Thyroid gland (tissue), 4 donors: ENCODE measurements at regions not wholly inside any gene's neighbourhood (a gene's known extent, or its start where the extent isn't known, plus 50 kb on each side); places are given as distances from the start of the nearest gene placed in this dataset.
"Not testable (repeated sequence)": the region's sequence is repeated elsewhere in the genome, so short reads cannot be mapped to it uniquely, and the experiment has no call there.

ENCODE experiments used
- DNase-seq, 2 donors: peaks; one replicate each; pipeline ENCODE4 v3.0.0-alpha.2; 2019
- H3K27ac ChIP-seq, 3 donors: fragments of 200-600 bp; sonication (generic); 1 replicate in 2 of 3; 2 replicates in 1 of 3; pipeline ENCODE4 v1.5.1; 2016 to 2019; ENCODE audit warnings: mild to moderate bottlenecking in 1 of 3, moderate library complexity in 1 of 3
- H3K27me3 ChIP-seq: fragments of 200-600 bp; sonication (generic); one replicate; pipeline ENCODE4 v1.5.1; 2019
- H3K36me3 ChIP-seq, 2 donors: fragments of 200-600 bp; sonication (generic); one replicate each; pipeline ENCODE4 v1.5.1; 2016 to 2019
- H3K4me1 ChIP-seq, 2 donors: fragments of 200-600 bp; sonication (generic); one replicate each; pipeline ENCODE4 v1.5.1; 2017 to 2019
- H3K4me3 ChIP-seq, 3 donors: fragments of 200-600 bp; sonication (generic); replicated peaks in 1 of 3; 1 replicate in 2 of 3; 2 replicates in 1 of 3; pipeline ENCODE4 v1.5.1; 2016; ENCODE audit warnings: mild to moderate bottlenecking in 1 of 3
- H3K9me3 ChIP-seq: fragments of 200-600 bp; sonication (generic); one replicate; pipeline ENCODE4 v1.5.1; 2017
- CTCF ChIP-seq, 6 experiments: fragments of 200-600 bp in 3 of 6; fragments of 450-650 bp in 3 of 6; sonication (generic) in 3 of 6; IDR thresholded peaks; one replicate each; pipeline ENCODE4 v1.5.1; 2016 to 2019; ENCODE audit warnings: antibody characterized with exemption in 6 of 6, mild to moderate bottlenecking in 2 of 6, inconsistent platforms in 1 of 6, moderate library complexity in 1 of 6
- POLR2A ChIP-seq, 2 donors: fragments of 450-650 bp; IDR thresholded peaks; one replicate each; pipeline ENCODE4 v1.6.1; 2017; ENCODE audit warnings: antibody characterized with exemption in 2 of 2, mild to moderate bottlenecking in 2 of 2, moderate library complexity in 1 of 2
- WGBS, 2 donors: methylation state at CpG; one replicate each; pipeline ENCODE4 v1.1.5; 2017; 5-methylcytosine and 5-hydroxymethylcytosine counted together
- intact Hi-C: fragments of 100-400 bp; cut with DNase I; formaldehyde crosslinking; loops from one replicate; pipeline ENCODE4 v1.15.1; 2023

DNA sequence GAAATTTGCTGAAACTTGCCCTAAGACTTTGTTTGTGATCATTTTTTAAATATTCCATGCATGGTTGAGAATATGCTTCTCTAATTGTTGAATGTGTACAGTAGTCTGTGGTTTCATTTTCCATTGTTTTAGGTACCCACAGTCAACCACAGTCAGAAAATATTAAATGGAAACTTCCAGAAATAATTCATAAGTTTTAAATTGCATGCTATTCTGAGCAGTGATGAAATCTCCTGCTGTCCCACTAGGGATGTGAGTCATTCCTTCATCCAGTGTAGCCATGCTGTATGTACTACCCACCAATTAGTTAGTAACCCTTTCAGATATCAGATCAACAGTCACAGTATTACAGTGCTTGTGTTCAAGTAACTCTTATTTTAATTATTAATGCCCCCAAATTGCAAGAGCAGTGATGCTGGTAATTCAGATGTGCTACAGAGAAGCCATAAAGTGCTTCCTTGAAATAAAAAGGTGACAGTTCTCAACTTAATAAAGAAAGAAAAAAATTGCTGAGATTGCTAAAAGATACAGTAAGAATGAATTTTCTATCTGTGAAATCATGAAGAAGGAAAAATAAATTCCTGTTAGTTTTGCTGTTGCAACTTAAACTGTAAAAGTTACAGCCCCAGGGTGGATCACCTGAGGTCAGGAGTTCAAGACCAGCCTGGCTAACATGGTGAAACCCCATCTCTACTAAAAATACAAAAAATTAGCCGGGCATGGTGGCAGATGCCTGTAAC is 79.9 kb upstream of the FBXL17 start:
- no peak for TF ChIP-seq CTCF (IDR thresholded peaks at IDR 0.05)
- no peak for TF ChIP-seq POLR2A (IDR thresholded peaks at IDR 0.05)
- Histone ChIP-seq H3K36me3 (no peaks in the 10 kb centered on the region), H3K27me3 (no peaks in the 10 kb centered on the region), H3K9me3 (no peaks in the 10 kb centered on the region), H3K27ac (no peak overlapping the region), H3K4me1 (no peaks in the 10 kb centered on the region), H3K4me3 (no peak overlapping the region)
- WGBS, 2 donors, result 71 to 82% methylated on average over 1 of the region's 1 CpG
- no peak for DNase-seq
- intact Hi-C loops, result no loop called here

GRCh38 chr5:108459769-108460168 is 77.9 kb upstream of the FBXL17 start:
- H3K4me3 ChIP-seq, result no peak overlapping the region
- intact Hi-C loops, result no loop called here
- WGBS, 2 donors, result 64 to 65% methylated on average over 2 of the region's 2 CpGs
- no peak overlapping the region for H3K27ac ChIP-seq
- DNase-seq, result no peak
- no peak for TF ChIP-seq CTCF (IDR thresholded peaks at IDR 0.05)
- TF ChIP-seq POLR2A (IDR thresholded peaks at IDR 0.05), result no peak
- no peaks in the 10 kb centered on the region for H3K9me3 ChIP-seq
- no peaks in the 10 kb centered on the region for H3K4me1 ChIP-seq
- H3K27me3 ChIP-seq, result no peaks in the 10 kb centered on the region
- H3K36me3 ChIP-seq, result no peaks in the 10 kb centered on the region

GRCh38 chr5:108451269-108451668 is 69.4 kb upstream of the FBXL17 start:
- H3K27ac ChIP-seq, result no peak overlapping the region
- intact Hi-C loops, result no loop called here
- DNase-seq, result no peak
- H3K9me3 ChIP-seq, result no peaks in the 10 kb centered on the region
- no peaks in the 10 kb centered on the region for H3K36me3 ChIP-seq
- no peaks in the 10 kb centered on the region for H3K4me1 ChIP-seq
- H3K27me3 ChIP-seq, result no peaks in the 10 kb centered on the region
- TF ChIP-seq CTCF (IDR thresholded peaks at IDR 0.05) (no peak), POLR2A (IDR thresholded peaks at IDR 0.05) (no peak)
- no peak overlapping the region for H3K4me3 ChIP-seq

DNA sequence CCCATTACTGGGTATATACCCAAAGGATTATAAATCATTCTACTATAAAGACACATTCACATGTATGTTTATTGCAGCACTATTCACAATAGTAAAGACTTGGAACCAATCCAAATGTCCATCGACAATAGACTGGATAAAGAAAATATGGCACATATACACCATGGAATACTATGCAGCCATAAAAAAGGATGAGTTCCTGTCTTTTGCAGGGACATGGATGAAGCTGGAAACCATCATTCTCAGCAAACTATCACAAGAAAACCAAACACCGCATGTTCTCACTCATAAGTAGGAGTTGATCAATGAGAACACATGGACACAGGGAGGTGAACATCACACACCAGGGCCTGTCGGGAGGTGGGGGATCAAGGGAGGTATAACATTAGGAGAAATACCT is 62.2 kb upstream of the FBXL17 start:
- H3K4me1 ChIP-seq, H3K27me3 ChIP-seq, DNase-seq, H3K4me3 ChIP-seq, intact Hi-C loops, H3K36me3 ChIP-seq, H3K9me3 ChIP-seq, H3K27ac ChIP-seq: not testable (repeated sequence)
- 96 to 97% methylated on average over 3 of the region's 3 CpGs for WGBS, 2 donors

GRCh38 chr5:108442063-108442651 is 60.3 kb upstream of the FBXL17 start:
- intact Hi-C loops, DNase-seq: not testable (repeated sequence)
- WGBS, 2 donors, result 96 to 100% methylated on average over 7 to 12 of the region's 24 CpGs

DNA sequence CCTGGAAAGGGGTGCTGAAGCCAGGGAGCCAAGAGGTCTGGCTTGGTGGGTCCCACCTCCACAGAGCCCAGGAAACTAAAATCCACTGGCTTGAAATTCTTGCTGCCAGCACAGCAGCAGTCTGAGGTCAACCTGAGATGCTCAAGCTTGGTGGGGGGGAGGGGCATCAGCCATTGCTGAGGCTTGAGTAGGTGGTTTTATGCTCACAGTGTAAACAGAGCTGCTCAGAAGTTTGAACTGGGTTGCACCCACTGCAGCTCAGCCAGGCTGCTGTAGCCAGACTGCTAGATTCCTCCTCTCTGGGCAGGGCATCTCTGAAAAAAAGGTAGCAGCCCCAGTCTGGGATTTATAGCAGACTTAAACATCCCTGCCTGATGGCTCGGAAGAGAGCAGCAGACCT is 55.5 kb upstream of the FBXL17 start:
- no peak for DNase-seq
- H3K4me1 ChIP-seq, result no peaks in the 10 kb centered on the region
- H3K27me3 ChIP-seq, result no peaks in the 10 kb centered on the region
- WGBS, 2 donors, result 50 to 56% methylated on average over 1 of the region's 1 CpG
- no peak for TF ChIP-seq POLR2A (IDR thresholded peaks at IDR 0.05)
- no peak for TF ChIP-seq CTCF (IDR thresholded peaks at IDR 0.05)
- H3K27ac ChIP-seq, result no peak overlapping the region
- H3K4me3 ChIP-seq, result no peak overlapping the region
- intact Hi-C loops, result no loop called here
- H3K36me3 ChIP-seq, result no peaks in the 10 kb centered on the region
- no peaks in the 10 kb centered on the region for H3K9me3 ChIP-seq

More at GRCh38 chr5:108442063-108442651, 60.3 kb upstream of the FBXL17 start:
- H3K4me3 ChIP-seq, H3K36me3 ChIP-seq, H3K27ac ChIP-seq, H3K9me3 ChIP-seq, H3K4me1 ChIP-seq, H3K27me3 ChIP-seq: not testable (repeated sequence)
